ENCODE measurements at regions not wholly inside any gene's neighbourhood (a gene's known extent, or its start where the extent isn't known, plus 50 kb on each side); places are given as distances from the start of the nearest gene placed in this dataset.

DNA sequence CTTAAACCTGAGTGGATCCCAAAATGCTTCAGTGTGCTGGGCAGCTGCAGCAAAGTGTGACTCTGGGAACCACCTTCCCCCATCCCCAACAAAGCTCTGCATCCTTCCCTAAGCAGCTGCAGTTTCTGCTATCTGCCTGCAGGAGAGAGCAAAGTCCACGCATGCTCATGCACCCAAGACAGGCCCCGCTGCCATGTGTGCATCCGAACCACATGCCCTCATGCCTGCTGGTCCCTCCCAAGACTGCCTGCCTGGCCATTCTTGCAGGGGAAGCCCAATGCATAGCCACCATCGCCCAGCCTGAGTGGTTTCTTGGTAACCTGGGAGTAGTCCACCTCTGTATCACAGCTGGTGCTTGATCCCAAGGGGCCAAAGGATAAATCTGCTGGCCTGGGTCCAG, 94.3 kb upstream of the OLIG3 start:
- TF ChIP-seq NRF1 (IDR thresholded peaks at IDR 0.05; ENCODE audit: low read depth, low read length), result no peak
- TF ChIP-seq, protein P1, sequence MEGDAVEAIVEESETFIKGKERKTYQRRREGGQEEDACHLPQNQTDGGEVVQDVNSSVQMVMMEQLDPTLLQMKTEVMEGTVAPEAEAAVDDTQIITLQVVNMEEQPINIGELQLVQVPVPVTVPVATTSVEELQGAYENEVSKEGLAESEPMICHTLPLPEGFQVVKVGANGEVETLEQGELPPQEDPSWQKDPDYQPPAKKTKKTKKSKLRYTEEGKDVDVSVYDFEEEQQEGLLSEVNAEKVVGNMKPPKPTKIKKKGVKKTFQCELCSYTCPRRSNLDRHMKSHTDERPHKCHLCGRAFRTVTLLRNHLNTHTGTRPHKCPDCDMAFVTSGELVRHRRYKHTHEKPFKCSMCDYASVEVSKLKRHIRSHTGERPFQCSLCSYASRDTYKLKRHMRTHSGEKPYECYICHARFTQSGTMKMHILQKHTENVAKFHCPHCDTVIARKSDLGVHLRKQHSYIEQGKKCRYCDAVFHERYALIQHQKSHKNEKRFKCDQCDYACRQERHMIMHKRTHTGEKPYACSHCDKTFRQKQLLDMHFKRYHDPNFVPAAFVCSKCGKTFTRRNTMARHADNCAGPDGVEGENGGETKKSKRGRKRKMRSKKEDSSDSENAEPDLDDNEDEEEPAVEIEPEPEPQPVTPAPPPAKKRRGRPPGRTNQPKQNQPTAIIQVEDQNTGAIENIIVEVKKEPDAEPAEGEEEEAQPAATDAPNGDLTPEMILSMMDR (IDR thresholded peaks at IDR 0.05), result no peak
- no peak for TF ChIP-seq TEAD4 (IDR thresholded peaks at IDR 0.05; ENCODE audit: borderline replicate concordance, insufficient read depth)
- no peak for TF ChIP-seq FOXM1 (IDR thresholded peaks at IDR 0.05; ENCODE audit: low read depth)
- TF ChIP-seq REST (IDR thresholded peaks at IDR 0.05; ENCODE audit: low read depth, low read length), result no peak
- no peak for TF ChIP-seq RXRA (IDR thresholded peaks at IDR 0.05; ENCODE audit: borderline replicate concordance, low read depth)
- no peak for TF ChIP-seq RCOR1 (IDR thresholded peaks at IDR 0.05; ENCODE audit: low read length)
- no peak for TF ChIP-seq GATA2 (CRISPR knock-in tag; IDR thresholded peaks at IDR 0.05)
- TF ChIP-seq EP300 (IDR thresholded peaks at IDR 0.05; ENCODE audit: borderline replicate concordance in 1 of 2, low read depth in 1 of 2, low read length in 1 of 2), result no peak
- no peak for TF ChIP-seq MEF2A (IDR thresholded peaks at IDR 0.05; ENCODE audit: borderline replicate concordance, low read depth)
- TF ChIP-seq, protein P2, sequence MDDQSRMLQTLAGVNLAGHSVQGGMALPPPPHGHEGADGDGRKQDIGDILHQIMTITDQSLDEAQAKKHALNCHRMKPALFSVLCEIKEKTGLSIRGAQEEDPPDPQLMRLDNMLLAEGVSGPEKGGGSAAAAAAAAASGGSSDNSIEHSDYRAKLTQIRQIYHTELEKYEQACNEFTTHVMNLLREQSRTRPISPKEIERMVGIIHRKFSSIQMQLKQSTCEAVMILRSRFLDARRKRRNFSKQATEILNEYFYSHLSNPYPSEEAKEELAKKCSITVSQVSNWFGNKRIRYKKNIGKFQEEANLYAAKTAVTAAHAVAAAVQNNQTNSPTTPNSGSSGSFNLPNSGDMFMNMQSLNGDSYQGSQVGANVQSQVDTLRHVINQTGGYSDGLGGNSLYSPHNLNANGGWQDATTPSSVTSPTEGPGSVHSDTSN (IDR thresholded peaks at IDR 0.05), result no peak
- TF ChIP-seq SMC3 (IDR thresholded peaks at IDR 0.05; ENCODE audit: low read depth, low read length), result no peak

Data from SK-N-SH (cell line).